Activated CD8-positive, alpha-beta T cell treated with anti-CD3 and anti-CD28 coated beads for 36 hours (primary cell): ENCODE measurements at regions not wholly inside any gene's neighbourhood (a gene's known extent, or its start where the extent isn't known, plus 50 kb on each side); places are given as distances from the start of the nearest gene placed in this dataset.

Source experiments
- ATAC-seq: fragments of 200-7000 bp; cut with Tn5 transposase; one replicate; pipeline ENCODE4 v1.10.0; 2021; ENCODE audit warnings: mild to moderate bottlenecking, moderate library complexity
- CTCF ChIA-PET: fragments of 350-600 bp; sonication (Branson Sonifier 250); formaldehyde crosslinking; loops from one replicate; lab custom pipeline; 2021; ENCODE audit warnings: antibody characterized with exemption; lab: Charles Lee
- POLR2A ChIA-PET: fragments of 350-600 bp; sonication (Branson Sonifier 250); formaldehyde crosslinking; loops from one replicate; lab custom pipeline; 2021; ENCODE audit warnings: antibody characterized with exemption; lab: Charles Lee
- DNase-seq: peaks from one replicate; pipeline ENCODE4 v3.0.0-alpha.2; 2020
- H3K27ac Mint-ChIP-seq: one replicate; pipeline ENCODE4 v1.8.0; 2021; ENCODE audit warnings: mild to moderate bottlenecking, mixed read lengths
- H3K27me3 Mint-ChIP-seq: one replicate; pipeline ENCODE4 v1.8.0; 2021; ENCODE audit warnings: mixed read lengths
- H3K36me3 Mint-ChIP-seq: one replicate; pipeline ENCODE4 v1.8.0; 2021; ENCODE audit warnings: low read depth, mixed read lengths
- H3K4me1 Mint-ChIP-seq: one replicate; pipeline ENCODE4 v1.8.0; 2021; ENCODE audit warnings: low read depth, mixed read lengths
- H3K4me3 Mint-ChIP-seq: one replicate; pipeline ENCODE4 v1.8.0; 2021; ENCODE audit warnings: mild to moderate bottlenecking, moderate library complexity, mixed read lengths
- H3K9me3 Mint-ChIP-seq: one replicate; pipeline ENCODE4 v1.8.0; 2021; ENCODE audit warnings: mixed read lengths
- CTCF ChIP-seq: fragments of 200-600 bp; IDR thresholded peaks from one replicate; pipeline ENCODE4 v1.8.0; 2022; ENCODE audit warnings: antibody characterized with exemption, mild to moderate bottlenecking
- intact Hi-C: fragments of 100-400 bp; cut with micrococcal nuclease; formaldehyde crosslinking; loops from one replicate; pipeline ENCODE4 v1.10.0; 2022

GRCh38 chr2:177108890-177109289 is 103.7 kb upstream of the HNRNPA3 start:
- H3K4me1 Mint-ChIP-seq, result no peaks in the 10 kb centered on the region
- H3K36me3 Mint-ChIP-seq, result no peaks in the 10 kb centered on the region
- DNase-seq (no peak), ATAC-seq (no peak)
- no peaks in the 10 kb centered on the region for H3K9me3 Mint-ChIP-seq
- no peak overlapping the region for H3K4me3 Mint-ChIP-seq
- CTCF ChIA-PET, result interaction anchor here (1.1 to 1.2 kb wide), 3 partner anchors 39 to 186 kb away, joined by 3 to 4 read pairs (median 3); no protein-coding TSS in a partner anchor
- H3K27me3 Mint-ChIP-seq, result peaks cover 6% of the 10 kb centered on the region
- intact Hi-C loops, result no loop called here
- H3K27ac Mint-ChIP-seq, result no peak overlapping the region
- no peak for TF ChIP-seq CTCF
- POLR2A ChIA-PET, result no interaction called here

GRCh38 chr2:177114712-177115111 is 97.9 kb upstream of the HNRNPA3 start:
- Mint-ChIP-seq H3K9me3 (no peaks in the 10 kb centered on the region), H3K4me3 (no peak overlapping the region), H3K36me3 (no peaks in the 10 kb centered on the region), H3K27me3 (peaks cover 5% of the 10 kb centered on the region), H3K4me1 (no peaks in the 10 kb centered on the region), H3K27ac (no peak overlapping the region)
- intact Hi-C loops, result no loop called here
- DNase-seq (no peak), ATAC-seq (no peak)
- no peak for TF ChIP-seq CTCF
- CTCF ChIA-PET, result interaction anchor here (3.7 kb wide), 1 partner anchor 34 kb away, joined by 12 read pairs; no protein-coding TSS in a partner anchor
- POLR2A ChIA-PET, result no interaction called here

GRCh38 chr2:177117755-177118154 is 94.8 kb upstream of the HNRNPA3 start:
- POLR2A ChIA-PET, result no interaction called here
- TF ChIP-seq CTCF, result no peak
- ATAC-seq, result no peak
- H3K4me3 Mint-ChIP-seq, result no peak overlapping the region
- no peaks in the 10 kb centered on the region for H3K36me3 Mint-ChIP-seq
- no peak for DNase-seq
- H3K27ac Mint-ChIP-seq, result no peak overlapping the region
- no peaks in the 10 kb centered on the region for H3K9me3 Mint-ChIP-seq
- H3K4me1 Mint-ChIP-seq, result no peaks in the 10 kb centered on the region
- CTCF ChIA-PET, result no interaction called here
- intact Hi-C loops, result no loop called here
- H3K27me3 Mint-ChIP-seq, result peaks cover 5% of the 10 kb centered on the region

- no peak for ATAC-seq
- ChIA-PET POLR2A (no interaction called here), CTCF (no interaction called here)
- Mint-ChIP-seq H3K4me1 (no peaks in the 10 kb centered on the region), H3K27me3 (peaks cover 5% of the 10 kb centered on the region), H3K36me3 (no peaks in the 10 kb centered on the region), H3K4me3 (no peak overlapping the region), H3K27ac (no peak overlapping the region), H3K9me3 (no peaks in the 10 kb centered on the region)
- TF ChIP-seq CTCF, result no peak
- intact Hi-C loops, result no loop called here
- no peak for DNase-seq
Observed at GRCh38 chr2:177118636-177119035, 94.0 kb upstream of the HNRNPA3 start.

- ATAC-seq, result no peak
- Mint-ChIP-seq H3K36me3 (no peaks in the 10 kb centered on the region), H3K4me3 (no peak overlapping the region), H3K4me1 (no peaks in the 10 kb centered on the region), H3K27me3 (peaks cover 5% of the 10 kb centered on the region), H3K27ac (no peak overlapping the region), H3K9me3 (no peaks in the 10 kb centered on the region)
- no peak for DNase-seq
- POLR2A ChIA-PET, result no interaction called here
- CTCF ChIA-PET, result no interaction called here
- no peak for TF ChIP-seq CTCF
- intact Hi-C loops, result no loop called here
Observed at GRCh38 chr2:177119099-177119498, 93.5 kb upstream of the HNRNPA3 start.
